HG02852 (cell line): ENCODE measurements at regions not wholly inside any gene's neighbourhood (a gene's known extent, or its start where the extent isn't known, plus 50 kb on each side); places are given as distances from the start of the nearest gene placed in this dataset.
"Not testable (repeated sequence)": the region's sequence is repeated elsewhere in the genome, so short reads cannot be mapped to it uniquely, and the experiment has no call there.

Experiments used
- ATAC-seq: cut with Tn5 transposase; IDR thresholded peaks from one replicate; pipeline ENCODE4 v1.9.1; 2021; ENCODE audit warnings: mild to moderate bottlenecking, moderate library complexity; ENCODE audit not compliant: unreplicated experiment

GRCh38 chr16:22675745-22676540 lies 138.0 kb upstream of the HS3ST2 start:
- ATAC-seq = no peak

- no peak for ATAC-seq
These were observed 136.7 kb upstream of the HS3ST2 start for GRCh38 chr16:22677024-22677830.

GRCh38 chr16:22678311-22678710 lies 135.7 kb upstream of the HS3ST2 start:
- no peak for ATAC-seq

GRCh38 chr16:22681554-22682291 lies 132.2 kb upstream of the HS3ST2 start:
- ATAC-seq = no peak

DNA sequence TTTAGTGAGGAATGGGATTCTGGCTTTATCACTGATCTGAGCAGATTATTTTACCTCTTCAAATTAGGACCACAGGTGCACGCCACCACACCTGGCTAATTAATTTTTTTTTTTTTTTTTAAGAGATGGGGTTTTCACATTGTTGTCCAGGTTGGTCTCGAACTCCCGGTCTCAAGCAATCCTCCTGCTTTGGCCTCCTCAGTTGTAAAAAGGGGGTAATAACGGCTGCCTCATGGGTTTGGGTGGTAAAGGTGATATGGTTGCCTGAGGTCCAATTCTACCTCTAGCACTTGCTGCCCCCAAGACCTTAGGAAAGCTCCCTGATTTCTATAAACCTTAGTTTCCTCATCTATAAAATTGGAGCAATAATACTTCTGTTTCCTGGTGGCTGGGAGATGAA lies 130.7 kb upstream of the HS3ST2 start:
- ATAC-seq = no peak

DNA sequence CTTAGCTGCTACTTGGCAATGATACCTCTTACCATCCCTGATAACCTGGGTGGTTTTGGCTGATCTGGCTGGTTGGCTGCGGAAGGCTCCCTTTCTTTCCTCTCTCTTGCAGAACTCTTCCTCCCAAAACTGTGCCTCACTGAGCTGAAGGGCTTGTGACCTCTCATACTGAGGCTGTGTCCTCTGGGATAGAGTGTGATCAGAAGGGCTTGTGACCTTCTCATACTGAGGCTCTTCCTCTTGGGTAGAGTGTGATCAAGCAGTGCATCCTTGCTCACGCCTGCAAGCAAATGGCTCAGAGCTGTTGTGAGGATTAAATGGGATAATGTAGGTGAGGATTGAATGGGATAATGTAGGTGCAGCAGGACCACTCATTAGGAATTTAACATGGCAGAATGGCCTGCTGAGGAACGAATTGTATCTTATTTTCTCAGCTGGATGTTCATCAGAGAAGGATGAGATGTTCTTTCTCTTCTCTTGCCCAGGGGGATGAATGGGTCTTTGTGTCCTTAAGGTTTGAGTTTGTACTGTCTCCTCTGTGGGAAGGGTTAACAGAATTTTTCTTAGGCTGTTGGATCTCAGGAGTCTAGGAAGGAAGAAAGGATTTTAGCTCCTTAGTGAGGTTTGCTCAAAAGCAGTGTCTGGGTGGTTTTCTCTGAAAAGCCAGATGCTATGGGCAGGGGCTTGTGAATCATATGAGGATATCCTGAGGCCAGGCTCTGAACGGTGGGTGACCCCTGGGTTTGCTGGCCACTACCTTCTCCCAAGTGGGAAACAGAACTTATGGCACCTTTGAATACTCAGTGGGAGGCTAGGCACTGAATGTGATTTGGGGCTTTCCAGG lies 130.0 kb upstream of the HS3ST2 start:
- no peak for ATAC-seq

DNA sequence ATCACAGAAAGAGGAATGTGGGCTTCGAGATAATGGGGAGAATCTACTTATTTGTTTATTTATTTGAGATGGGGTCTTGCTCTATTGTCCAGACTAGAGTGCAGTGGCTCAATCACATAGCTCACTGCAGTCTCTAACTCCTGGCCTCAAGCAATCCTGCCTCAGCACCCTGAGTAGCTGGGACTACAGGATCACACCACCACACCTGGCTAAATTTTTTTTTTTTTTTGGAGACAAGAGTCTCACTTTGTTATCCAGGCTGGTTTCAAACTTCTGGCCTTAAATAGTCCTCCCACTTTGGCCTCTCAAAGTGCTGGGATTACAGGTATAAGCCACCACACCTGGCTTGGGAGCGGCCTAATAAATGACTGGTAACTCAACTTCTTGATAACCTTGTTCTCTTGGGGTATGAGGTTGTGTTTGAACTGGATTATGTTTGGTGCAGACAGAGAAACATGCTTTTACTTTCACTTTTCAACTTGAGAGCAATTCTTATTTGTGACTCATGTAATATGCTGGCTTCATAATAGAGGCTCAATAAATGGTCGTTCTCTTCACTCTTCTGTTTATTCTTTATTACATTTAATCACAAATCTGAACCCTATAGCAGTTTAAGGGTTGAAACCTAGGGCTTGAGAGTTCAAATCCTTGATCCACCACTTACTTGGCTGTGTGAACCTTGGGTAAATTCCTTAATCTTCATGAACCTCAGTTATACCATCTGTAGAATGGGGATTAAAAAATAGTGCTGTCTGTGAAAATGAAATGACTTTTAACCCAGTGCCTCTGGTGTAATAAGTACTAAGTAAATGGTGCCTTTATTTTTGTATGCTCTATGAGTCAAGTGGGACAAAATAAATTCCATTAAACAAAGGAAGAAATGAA lies 129.1 kb upstream of the HS3ST2 start:
- ATAC-seq = no peak

GRCh38 chr16:22685459-22685830 lies 128.5 kb upstream of the HS3ST2 start:
- no peak for ATAC-seq

- no peak for ATAC-seq
These were observed 126.9 kb upstream of the HS3ST2 start for GRCh38 chr16:22687031-22687530.

DNA sequence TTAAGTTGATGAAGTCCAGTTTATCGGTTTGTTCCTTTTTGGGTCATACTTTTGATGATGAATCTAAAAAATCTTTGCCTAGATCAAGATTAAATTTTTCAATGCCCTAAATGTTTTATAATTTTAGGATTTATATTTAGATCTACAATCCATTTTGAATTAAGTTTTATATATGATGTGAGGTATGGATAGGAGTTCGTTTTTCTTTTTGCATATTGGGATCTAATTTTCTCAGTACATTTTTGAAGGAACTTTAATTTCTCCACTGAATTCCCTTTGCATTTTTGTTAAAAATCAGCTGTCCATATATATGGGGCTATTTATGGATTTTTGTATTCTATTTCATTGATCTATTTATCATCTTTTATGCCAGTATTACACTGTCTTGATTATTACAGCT lies 125.5 kb upstream of the HS3ST2 start:
- no peak for ATAC-seq

- ATAC-seq = no peak
These were observed 125.0 kb upstream of the HS3ST2 start for GRCh38 chr16:22688930-22689329.

DNA sequence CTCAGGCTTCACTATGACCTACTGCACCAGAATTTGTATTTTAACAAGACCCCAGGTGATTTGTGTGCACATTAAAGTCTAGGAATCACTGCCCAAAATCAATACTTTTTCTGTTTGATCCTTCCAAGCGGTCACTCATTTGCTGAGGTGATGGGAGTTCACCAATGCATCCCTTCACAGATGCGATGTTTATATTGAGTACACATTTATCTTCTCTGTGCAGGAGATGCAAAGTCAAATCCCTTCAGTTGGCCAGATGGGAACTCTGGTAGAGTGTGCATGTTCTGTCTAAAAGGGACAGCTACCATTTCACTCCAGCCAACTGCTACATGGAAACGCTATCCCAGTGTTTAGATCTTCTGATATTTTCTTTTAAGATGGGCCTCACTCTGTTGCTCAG lies 122.6 kb upstream of the HS3ST2 start:
- no peak for ATAC-seq

GRCh38 chr16:22692034-22692433 lies 121.9 kb upstream of the HS3ST2 start:
- no peak for ATAC-seq

- ATAC-seq = no peak
These were observed 120.9 kb upstream of the HS3ST2 start for GRCh38 chr16:22692916-22693637.

GRCh38 chr16:22693638-22694340 lies 120.2 kb upstream of the HS3ST2 start:
- ATAC-seq = no peak

GRCh38 chr16:22694887-22695382 lies 119.0 kb upstream of the HS3ST2 start:
- ATAC-seq = no peak

GRCh38 chr16:22695773-22696172 lies 118.2 kb upstream of the HS3ST2 start:
- ATAC-seq = not testable (repeated sequence)

- ATAC-seq = no peak
These were observed 114.6 kb upstream of the HS3ST2 start for GRCh38 chr16:22699356-22699755.
